Hepatocyte (in vitro differentiated cells): ENCODE measurements at regions not wholly inside any gene's neighbourhood (a gene's known extent, or its start where the extent isn't known, plus 50 kb on each side); places are given as distances from the start of the nearest gene placed in this dataset.

Source experiments
- EZH2 ChIP-seq: fragments of 200-600 bp; sonication (generic); IDR thresholded peaks from 2 replicates; pipeline ENCODE4 v1.6.1; 2016; ENCODE audit warnings: antibody characterized with exemption, mild to moderate bottlenecking, borderline replicate concordance
- TF ChIP-seq, protein P1 (sequence below): fragments of 200-600 bp; sonication (generic); IDR thresholded peaks from 2 replicates; pipeline ENCODE4 v1.5.1; 2016; ENCODE audit warnings: antibody characterized with exemption, mild to moderate bottlenecking; ENCODE audit not compliant: poor library complexity

- TF ChIP-seq, protein P1, sequence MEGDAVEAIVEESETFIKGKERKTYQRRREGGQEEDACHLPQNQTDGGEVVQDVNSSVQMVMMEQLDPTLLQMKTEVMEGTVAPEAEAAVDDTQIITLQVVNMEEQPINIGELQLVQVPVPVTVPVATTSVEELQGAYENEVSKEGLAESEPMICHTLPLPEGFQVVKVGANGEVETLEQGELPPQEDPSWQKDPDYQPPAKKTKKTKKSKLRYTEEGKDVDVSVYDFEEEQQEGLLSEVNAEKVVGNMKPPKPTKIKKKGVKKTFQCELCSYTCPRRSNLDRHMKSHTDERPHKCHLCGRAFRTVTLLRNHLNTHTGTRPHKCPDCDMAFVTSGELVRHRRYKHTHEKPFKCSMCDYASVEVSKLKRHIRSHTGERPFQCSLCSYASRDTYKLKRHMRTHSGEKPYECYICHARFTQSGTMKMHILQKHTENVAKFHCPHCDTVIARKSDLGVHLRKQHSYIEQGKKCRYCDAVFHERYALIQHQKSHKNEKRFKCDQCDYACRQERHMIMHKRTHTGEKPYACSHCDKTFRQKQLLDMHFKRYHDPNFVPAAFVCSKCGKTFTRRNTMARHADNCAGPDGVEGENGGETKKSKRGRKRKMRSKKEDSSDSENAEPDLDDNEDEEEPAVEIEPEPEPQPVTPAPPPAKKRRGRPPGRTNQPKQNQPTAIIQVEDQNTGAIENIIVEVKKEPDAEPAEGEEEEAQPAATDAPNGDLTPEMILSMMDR: no peak
- TF ChIP-seq EZH2: no peak
Measured at GRCh38 chr4:140238351-140239056, 84.5 kb upstream of the MAML3 start.
